MV-4-11 (cell line): ENCODE measurements at regions not wholly inside any gene's neighbourhood (a gene's known extent, or its start where the extent isn't known, plus 50 kb on each side); places are given as distances from the start of the nearest gene placed in this dataset.

ENCODE experiments used
- DNase-seq: peaks from one replicate; lab custom pipeline; 2025; lab: John Stamatoyannopoulos, UW

DNA sequence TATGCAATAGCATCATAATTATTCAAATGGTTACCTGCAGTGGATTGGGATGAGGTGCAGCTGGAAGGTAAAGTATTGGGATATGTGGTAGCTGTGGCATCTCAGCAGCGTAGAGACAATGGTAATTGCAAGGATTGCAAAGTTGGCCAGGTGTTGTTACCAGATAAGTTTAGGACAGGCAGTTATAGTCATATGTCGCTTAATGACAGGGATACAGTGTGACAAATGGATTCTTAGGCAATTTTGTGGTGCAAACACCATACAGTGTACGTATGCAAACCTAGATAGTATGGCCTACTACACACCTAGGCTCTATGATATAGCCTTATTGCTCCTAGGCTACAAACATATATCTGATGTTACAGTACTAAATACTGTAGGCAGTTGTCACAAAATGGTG is 163.5 kb upstream of the LYZL2 start:
- DNase-seq: no peak

DNA sequence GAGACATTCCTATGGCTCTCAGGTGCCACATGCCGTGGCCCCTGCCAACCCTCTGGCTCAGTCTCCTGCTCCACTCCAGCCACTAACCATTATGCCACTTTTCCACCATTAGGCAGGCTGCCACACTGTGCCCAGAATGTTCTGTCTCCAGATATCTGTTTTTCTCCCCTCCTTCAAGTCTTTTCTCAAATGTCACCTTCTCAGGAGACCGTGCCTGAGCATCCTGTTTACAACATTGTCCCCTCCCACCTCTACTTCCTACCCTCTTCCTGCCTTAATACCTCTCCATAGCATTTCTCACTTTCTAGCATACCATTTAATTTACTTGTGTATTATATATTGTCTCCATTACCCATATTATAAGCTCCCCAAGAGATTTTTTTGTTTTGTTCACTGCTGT is 162.5 kb upstream of the LYZL2 start:
- DNase-seq: no peak

DNA sequence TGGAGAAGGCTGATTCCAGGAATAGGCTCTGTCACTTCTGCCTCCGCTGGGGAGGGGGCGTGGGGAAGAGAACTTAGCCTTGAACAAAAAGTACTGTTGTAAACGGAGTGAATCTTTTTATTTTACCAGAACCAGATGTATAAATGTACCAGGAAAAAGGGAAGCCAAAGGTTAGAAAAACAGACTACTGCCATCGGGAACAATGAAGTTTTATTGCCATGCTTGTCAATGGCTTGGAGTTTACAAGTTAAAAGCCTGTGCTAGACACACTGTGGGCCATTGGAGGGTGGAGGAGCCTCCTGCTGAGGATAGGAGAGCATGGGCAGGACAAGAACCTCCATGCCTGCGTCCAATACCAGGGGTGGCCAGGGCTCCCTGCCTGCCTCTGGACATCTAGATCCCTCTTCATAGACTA is 161.7 kb upstream of the LYZL2 start:
- no peak for DNase-seq

DNA sequence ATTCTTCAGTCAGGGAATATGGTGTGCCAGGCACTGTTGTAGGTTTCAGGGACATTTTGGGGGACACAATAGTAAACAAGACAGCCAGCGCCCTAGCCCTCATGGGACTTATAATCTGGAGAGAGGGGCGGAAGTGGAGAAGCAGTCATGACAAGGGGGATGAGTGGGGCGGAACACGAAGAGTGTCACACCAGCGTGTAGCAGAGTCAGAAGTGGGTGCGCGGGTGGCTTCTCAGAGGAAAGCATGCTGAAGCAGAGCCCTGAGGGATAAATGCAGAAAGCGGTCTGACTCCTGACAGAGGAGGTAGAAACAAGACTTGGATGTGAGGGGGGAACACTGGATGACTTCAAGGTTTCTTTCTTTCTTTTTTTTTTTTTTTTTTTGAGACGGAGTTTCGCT is 160.3 kb upstream of the LYZL2 start:
- no peak for DNase-seq

DNA sequence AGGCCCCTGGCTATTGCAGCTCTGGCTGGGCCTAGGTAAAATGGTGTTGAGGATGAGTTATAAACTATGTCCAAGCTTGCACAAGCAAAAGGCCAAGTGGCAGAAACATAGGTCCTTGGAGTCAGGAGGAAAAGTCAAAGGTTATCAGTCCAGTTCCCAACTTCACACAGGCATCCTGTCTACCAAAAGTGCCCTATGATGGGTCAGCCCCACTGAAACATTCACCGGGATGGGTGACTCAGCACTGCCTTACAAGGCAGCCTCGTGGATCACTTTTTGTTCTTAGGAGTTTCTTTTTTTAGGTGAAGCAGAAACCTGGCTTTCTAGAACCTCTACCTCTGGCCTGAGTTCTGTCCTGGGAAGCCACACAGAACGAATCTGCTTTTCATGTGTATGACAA is 158.8 kb upstream of the LYZL2 start:
- no peak for DNase-seq

DNA sequence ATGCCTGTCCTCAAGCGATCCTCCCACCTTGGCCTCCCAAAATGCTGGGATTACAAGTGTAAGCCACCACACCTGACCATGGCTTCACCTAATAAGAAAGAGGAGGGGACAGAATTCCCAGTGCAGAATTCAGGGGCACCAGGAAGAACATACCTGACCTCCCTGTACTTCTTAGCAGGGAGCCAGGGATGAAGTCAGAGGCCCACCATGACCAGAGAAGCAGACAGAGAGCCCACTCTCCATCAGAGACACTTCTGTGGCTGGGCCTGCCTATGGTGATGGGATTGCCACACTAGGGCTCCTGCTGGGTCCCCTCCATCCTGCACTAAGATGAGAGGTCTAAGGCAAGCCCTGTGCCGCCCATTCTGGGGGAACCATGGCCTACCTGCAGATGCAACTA is 157.4 kb upstream of the LYZL2 start:
- DNase-seq: no peak

GRCh38 chr10:30786131-30786530 is 156.6 kb upstream of the LYZL2 start:
- DNase-seq: no peak

DNA sequence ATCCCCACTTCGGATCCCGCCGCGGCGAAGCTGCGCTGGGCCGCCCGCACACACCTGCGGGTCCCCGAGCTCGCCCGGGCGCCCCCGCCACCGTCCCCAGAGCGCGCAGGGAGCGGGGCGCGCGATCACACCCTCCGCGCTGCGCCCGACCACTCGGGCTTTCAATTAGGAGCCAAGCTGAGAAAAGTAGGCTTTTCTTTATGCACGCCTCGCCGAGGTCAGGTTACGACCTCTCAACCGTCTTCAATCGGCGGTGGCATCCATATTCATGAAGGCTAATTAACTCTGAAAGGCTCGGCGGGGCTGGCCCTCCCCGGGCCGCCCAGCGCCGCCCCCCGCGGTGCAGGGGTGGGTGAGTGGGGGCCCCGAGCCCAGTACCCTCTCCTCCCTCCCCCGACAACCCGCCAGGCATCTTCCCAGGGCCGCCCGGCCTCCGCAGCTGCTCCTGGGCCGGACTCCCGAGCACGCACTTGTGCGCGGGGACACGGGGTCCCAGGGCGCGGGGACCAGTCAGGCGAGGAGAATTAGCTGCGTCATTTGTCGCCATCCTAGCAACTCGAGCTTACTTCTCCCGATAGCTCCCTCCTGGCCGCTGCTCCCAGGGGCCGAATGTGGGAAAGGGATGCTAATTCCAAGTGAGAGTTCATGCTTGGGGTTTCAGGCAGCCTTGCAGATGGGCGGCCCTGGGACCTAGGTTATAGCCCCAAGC is 155.5 kb upstream of the LYZL2 start:
- peak; percentile 23 for DNase-seq

DNA sequence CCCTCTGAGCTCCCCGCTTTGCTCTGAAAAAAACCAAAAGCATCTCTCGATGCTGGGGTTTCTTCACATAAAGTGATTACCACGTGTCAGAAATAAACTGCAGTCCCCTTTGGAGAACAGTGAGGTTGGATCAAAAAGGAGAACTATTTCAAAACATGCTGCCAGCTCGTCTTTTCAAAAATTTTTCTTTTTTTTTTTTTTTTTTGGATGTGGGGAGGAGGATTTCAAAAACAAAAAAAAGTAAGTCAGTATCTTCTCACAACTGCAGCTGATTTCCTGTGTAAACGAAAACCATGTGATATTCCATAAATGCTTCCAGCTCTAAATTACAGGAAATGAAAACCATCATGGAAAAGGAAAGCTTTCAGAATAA is 155.0 kb upstream of the LYZL2 start:
- peak; percentile 62 for DNase-seq

DNA sequence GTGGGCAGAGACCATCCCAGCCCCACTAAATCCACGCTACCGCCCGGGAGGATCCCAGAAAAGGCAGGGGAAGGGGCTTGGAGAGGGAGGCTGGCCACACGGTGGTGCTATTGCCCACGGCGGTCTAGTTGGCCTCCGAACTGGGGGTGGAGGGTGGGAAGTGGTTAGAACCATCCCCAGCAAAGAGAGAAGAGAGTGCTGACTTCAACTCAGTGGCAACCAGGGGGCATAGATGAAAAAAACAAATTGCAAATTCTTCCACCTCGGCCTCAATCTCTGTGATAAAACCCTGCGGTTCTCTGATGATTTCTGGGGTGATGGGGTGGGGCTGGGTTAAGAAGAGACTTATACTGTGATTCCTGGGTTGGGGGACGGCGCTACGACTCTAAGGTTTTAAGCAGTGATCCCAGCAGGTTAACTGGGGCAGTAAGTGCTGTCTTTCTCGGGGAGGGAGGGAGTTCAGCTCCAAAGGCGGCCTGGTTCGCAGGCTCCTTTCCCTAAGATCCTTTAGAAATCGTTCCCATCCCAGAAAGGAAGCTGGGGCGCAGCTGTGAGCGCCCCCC is 154.5 kb upstream of the LYZL2 start:
- peak; percentile 86 for DNase-seq

DNA sequence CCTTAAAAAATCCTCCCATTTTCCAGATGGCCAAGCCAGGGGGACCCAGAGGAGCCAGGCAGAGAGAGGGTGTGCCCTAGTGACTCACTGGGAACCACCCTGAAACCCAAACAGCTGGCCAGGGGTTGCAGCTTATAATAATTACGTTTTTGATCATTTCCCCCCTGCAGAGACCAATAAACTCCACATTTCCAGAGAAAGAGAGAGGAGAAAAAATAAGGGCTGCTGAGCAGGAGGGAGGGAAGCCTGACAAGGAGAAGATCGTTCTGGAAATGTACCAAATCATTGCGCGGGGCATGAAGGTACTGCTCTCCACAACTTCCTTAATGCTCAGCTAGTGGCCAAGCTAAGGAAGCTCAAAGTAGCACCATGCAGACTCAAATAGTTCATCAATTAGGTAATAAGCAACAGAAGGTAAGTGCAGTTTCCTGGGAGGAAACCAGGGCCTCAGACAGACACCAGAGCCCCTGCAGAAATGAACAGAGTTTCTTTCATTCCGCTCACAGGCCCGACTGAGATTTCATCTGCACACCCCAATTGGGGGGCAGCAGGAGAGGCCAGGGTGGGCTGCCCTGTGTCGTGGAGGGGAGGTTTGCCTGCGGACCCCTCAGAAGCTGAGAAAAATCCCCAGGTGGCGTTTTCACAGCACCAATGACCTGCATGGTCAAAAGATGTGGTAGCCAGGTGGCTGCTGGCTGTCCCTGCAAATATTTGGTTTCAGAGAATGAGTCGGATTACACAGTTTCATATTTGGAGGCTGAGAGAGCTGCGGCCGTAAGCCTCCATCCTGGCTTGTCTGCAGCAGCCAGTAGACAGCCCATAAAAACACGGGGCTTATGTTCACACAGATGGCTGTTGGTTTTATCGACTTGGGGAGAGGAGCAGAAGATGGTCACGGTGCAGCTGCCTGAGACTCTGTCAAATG is 153.2 kb upstream of the LYZL2 start:
- peak; percentile 53 for DNase-seq

- DNase-seq: no peak
Observed at GRCh38 chr10:30782157-30782536, 152.6 kb upstream of the LYZL2 start.

GRCh38 chr10:30781670-30782121 is 152.1 kb upstream of the LYZL2 start:
- no peak for DNase-seq

GRCh38 chr10:30778769-30779168 is 149.2 kb upstream of the LYZL2 start:
- DNase-seq: no peak

- no peak for DNase-seq
Observed at GRCh38 chr10:30775779-30776591, 146.4 kb upstream of the LYZL2 start.

DNA sequence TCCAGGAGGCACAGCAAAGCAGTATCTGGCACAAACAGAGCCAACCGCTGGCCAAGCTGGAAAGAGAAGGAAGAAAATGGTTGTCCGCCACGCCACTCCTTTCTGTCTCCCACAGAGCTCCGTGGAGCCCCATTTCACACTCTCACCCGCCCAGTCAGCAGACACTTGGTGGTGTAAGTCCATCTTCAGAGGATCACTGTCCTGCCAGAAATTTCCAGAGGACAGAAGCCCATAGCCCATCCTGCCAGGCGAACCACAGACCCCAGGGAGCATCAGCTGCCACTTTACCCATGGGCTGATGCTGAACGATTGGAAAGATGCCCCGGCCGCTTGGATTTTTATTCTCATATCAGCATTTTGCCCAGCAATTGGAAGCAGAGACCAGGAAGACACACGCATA is 144.7 kb upstream of the LYZL2 start:
- no peak for DNase-seq

DNA sequence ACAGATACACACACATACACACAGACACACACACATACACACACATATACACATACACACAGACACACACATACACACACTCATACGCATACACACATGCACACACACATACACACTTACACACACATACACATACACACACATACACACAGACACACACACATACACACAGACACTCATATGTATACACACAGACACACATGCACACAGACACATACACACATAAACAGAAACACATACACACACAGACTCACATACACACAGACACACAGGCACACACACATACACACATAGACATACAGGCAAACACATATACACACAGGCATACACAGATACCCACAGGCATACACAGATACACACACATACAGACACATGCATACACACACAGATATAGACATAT is 143.9 kb upstream of the LYZL2 start:
- DNase-seq: no peak

- no peak for DNase-seq
Observed at GRCh38 chr10:30770816-30771215, 141.3 kb upstream of the LYZL2 start.

- DNase-seq: no peak
Observed at GRCh38 chr10:30770229-30770628, 140.7 kb upstream of the LYZL2 start.

- no peak for DNase-seq
Observed at GRCh38 chr10:30769361-30769760, 139.8 kb upstream of the LYZL2 start.

DNA sequence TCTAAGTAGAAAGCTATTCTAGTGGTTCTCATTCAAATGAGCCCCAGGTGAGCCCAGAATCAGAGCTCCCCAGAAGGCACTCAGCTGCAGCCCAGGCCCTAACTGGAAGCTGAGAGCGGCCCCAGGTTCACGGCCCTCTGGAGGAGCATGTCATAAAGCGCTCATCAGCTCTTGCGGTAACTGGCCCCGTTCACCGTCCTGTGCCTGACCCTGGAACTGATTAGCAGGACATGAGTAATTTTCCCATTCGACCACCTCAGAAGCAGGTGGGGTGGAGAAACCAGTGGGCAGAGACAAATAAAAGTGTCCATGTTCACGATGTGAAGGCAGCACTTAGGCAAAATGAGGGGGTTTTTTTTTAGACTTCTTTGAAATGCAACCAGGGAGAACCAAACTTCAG is 136.1 kb upstream of the LYZL2 start:
- DNase-seq: no peak

DNA sequence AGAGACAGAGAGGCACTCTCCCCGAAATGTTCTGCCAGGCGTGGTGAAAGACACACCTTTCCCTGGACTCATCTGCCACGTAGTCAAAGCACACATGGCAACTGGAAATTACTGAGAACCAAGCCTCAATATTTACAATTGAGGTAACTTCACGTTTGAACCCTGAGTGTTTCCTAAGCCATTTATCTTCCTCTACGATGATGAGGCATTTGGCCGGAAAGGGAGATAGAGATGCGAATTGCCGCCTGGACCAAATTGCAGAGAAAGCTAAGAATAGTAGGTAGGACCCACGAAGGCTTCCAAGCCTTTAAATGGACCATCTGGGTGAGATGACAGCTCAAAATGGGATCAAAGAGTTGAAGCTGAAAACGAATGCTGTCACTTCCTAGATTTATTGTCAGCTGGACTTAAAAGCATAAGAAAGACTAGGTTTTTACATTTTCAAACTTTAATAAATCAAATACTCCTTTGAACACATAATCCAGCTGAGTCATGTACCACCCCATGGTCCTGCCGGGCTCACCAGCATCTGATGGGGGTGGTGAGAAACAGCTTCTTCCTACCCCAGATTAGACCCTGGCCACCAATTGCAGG is 135.6 kb upstream of the LYZL2 start:
- no peak for DNase-seq
